Lung (tissue), 11 donors: ENCODE measurements at regions not wholly inside any gene's neighbourhood (a gene's known extent, or its start where the extent isn't known, plus 50 kb on each side); places are given as distances from the start of the nearest gene placed in this dataset.

Experiments
- ATAC-seq: fragments of 200-7000 bp; cut with Tn5 transposase; one replicate; pipeline ENCODE4 v1.9.1; 2020; ENCODE audit warnings: moderate number of reproducible peaks; ENCODE audit not compliant: insufficient read depth, low FRiP score
- DNase-seq, 3 donors: peaks; one replicate each; pipeline ENCODE4 v3.0.0-alpha.2; 2013 to 2017
- H3K27ac ChIP-seq, 2 donors: one replicate each; pipeline ENCODE4 v1.5.1; 2013; ENCODE audit warnings: mild to moderate bottlenecking in 2 of 2, moderate library complexity in 2 of 2, control low read depth in 1 of 2, inconsistent platforms in 1 of 2, low read depth in 1 of 2, low read length in 1 of 2
- H3K27me3 ChIP-seq, 3 donors: one replicate each; pipeline ENCODE4 v1.5.1; 2013; ENCODE audit warnings: low read length in 2 of 3; ENCODE audit not compliant: control insufficient read depth in 3 of 3, insufficient read depth in 3 of 3
- H3K36me3 ChIP-seq, 4 donors: one replicate each; pipeline ENCODE4 v1.5.1; 2013; ENCODE audit warnings: low read length in 4 of 4, mild to moderate bottlenecking in 1 of 4, moderate library complexity in 1 of 4; ENCODE audit not compliant: control insufficient read depth in 4 of 4, insufficient read depth in 4 of 4
- H3K4me1 ChIP-seq, 5 donors: one replicate each; pipeline ENCODE4 v1.5.1; 2013; ENCODE audit warnings: low read length in 5 of 5, mild to moderate bottlenecking in 2 of 5, moderate library complexity in 1 of 5; ENCODE audit not compliant: control insufficient read depth in 5 of 5, insufficient read depth in 5 of 5
- H3K4me3 ChIP-seq: one replicate; pipeline ENCODE4 v1.5.1; 2013; ENCODE audit warnings: mild to moderate bottlenecking, control low read depth, moderate library complexity
- H3K9ac ChIP-seq, 2 donors: one replicate each; pipeline ENCODE4 v1.5.1; 2013; ENCODE audit warnings: low read length in 2 of 2, control low read depth in 1 of 2; ENCODE audit not compliant: insufficient read depth in 1 of 2
- H3K9me3 ChIP-seq, 4 donors: one replicate each; pipeline ENCODE4 v1.5.1; 2013; ENCODE audit warnings: low read length in 3 of 4, mild to moderate bottlenecking in 1 of 4, moderate library complexity in 1 of 4; ENCODE audit not compliant: control insufficient read depth in 4 of 4, insufficient read depth in 3 of 4
- CTCF ChIP-seq: IDR thresholded peaks from 2 replicates; pipeline ENCODE4 v1.5.1; 2012; ENCODE audit warnings: mild to moderate bottlenecking; ENCODE audit errors: control extremely low read depth, extremely low read depth
- WGBS, 2 donors: extraction: QIAGEN DNeasy Blood & Tissue Kit; methylation state at CpG; one replicate each; pipeline ENCODE4 v1.1.7; 2013; 5-methylcytosine and 5-hydroxymethylcytosine counted together
- donor health status: control.
- donor health status: control.
- donor health status: Bipolar disorder and iron deficiency.
- donor health status: healthy.
- donor health status: DM: yes; HTN: yes; CAD: no.

- no peak for ATAC-seq
- 88 to 94% methylated on average over 1 of the region's 1 CpG for WGBS, 2 donors
- H3K4me3 ChIP-seq: no peak overlapping the region
These were observed 130.0 kb upstream of the LNX1 start for GRCh38 chr4:53721263-53721662.

GRCh38 chr4:53720776-53721175, 129.5 kb upstream of the LNX1 start:
- Histone ChIP-seq H3K4me3 (no peak overlapping the region), H3K36me3 (no peaks in the 10 kb centered on the region), H3K9me3 (no peaks in the 10 kb centered on the region), H3K27ac (no peak overlapping the region), H3K4me1 (no peaks in the 10 kb centered on the region), H3K9ac (no peak overlapping the region), H3K27me3 (peaks cover 0 to 44% (median 0%) of the 10 kb centered on the region in 3 donors)
- ATAC-seq (no peak), DNase-seq (no peak)
- WGBS, 2 donors: 79 to 85% methylated on average over 5 of the region's 5 CpGs
- no peak for TF ChIP-seq CTCF

More at GRCh38 chr4:53721263-53721662, 130.0 kb upstream of the LNX1 start:
- Histone ChIP-seq H3K9me3 (no peaks in the 10 kb centered on the region), H3K9ac (no peak overlapping the region), H3K27ac (no peak overlapping the region), H3K36me3 (no peaks in the 10 kb centered on the region), H3K27me3 (peaks cover 0 to 44% (median 0%) of the 10 kb centered on the region in 3 donors), H3K4me1 (no peaks in the 10 kb centered on the region)
- TF ChIP-seq CTCF: no peak
- DNase-seq: no peak

- Histone ChIP-seq H3K4me1 (peaks cover 0 to 5% (median 0%) of the 10 kb centered on the region in 5 donors), H3K27me3 (peaks cover 0 to 54% (median 0%) of the 10 kb centered on the region in 3 donors), H3K36me3 (no peaks in the 10 kb centered on the region), H3K27ac (no peak overlapping the region), H3K9ac (no peak overlapping the region), H3K4me3 (no peak overlapping the region), H3K9me3 (no peaks in the 10 kb centered on the region)
- no peak for TF ChIP-seq CTCF
- ATAC-seq: peak; percentile 10
- 11 to 54% methylated on average over 4 of the region's 4 CpGs for WGBS, 2 donors
- no peak for DNase-seq
These were observed 125.8 kb upstream of the LNX1 start for GRCh38 chr4:53717064-53717549.
